ENCODE measurements at regions not wholly inside any gene's neighbourhood (a gene's known extent, or its start where the extent isn't known, plus 50 kb on each side); places are given as distances from the start of the nearest gene placed in this dataset.
A peak's percentile ranks its signal among the peaks of the same experiment; 100 is the strongest.

GRCh38 chr16:86771506-86772460 is 193.4 kb downstream of the FOXL1 start:
- DNase-seq (ENCODE audit: low read depth), result peak; percentile 72

GRCh38 chr16:86772671-86773353 is 194.5 kb downstream of the FOXL1 start:
- DNase-seq (ENCODE audit: low read depth), result peak; percentile 96

- DNase-seq (ENCODE audit: low read depth), result no peak
Measured at GRCh38 chr16:86773354-86773715, 195.0 kb downstream of the FOXL1 start.

GRCh38 chr16:86774931-86775330 is 196.6 kb downstream of the FOXL1 start:
- no peak for DNase-seq (ENCODE audit: low read depth)

GRCh38 chr16:86775511-86775921 is 197.2 kb downstream of the FOXL1 start:
- DNase-seq (ENCODE audit: low read depth), result peak; percentile 20

GRCh38 chr16:86777381-86777946 is 199.1 kb downstream of the FOXL1 start:
- DNase-seq (ENCODE audit: low read depth), result no peak

- no peak for DNase-seq (ENCODE audit: low read depth)
Measured at GRCh38 chr16:86778108-86778745, 199.9 kb downstream of the FOXL1 start.

- no peak for DNase-seq (ENCODE audit: low read depth)
Measured at GRCh38 chr16:86778978-86779377, 200.6 kb downstream of the FOXL1 start.

GRCh38 chr16:86781046-86781445 is 202.7 kb downstream of the FOXL1 start:
- DNase-seq (ENCODE audit: low read depth), result no peak

- DNase-seq (ENCODE audit: low read depth), result peak; percentile 75
Measured at GRCh38 chr16:86783636-86784626, 205.6 kb downstream of the FOXL1 start.

GRCh38 chr16:86786338-86786737 is 208.0 kb downstream of the FOXL1 start:
- no peak for DNase-seq (ENCODE audit: low read depth)

GRCh38 chr16:86786994-86787393 is 208.6 kb downstream of the FOXL1 start:
- DNase-seq (ENCODE audit: low read depth), result no peak

- no peak for DNase-seq (ENCODE audit: low read depth)
Measured at GRCh38 chr16:86787538-86787937, 209.2 kb downstream of the FOXL1 start.

- no peak for DNase-seq (ENCODE audit: low read depth)
Measured at GRCh38 chr16:86789621-86790051, 211.3 kb downstream of the FOXL1 start.

- no peak for DNase-seq (ENCODE audit: low read depth)
Measured at GRCh38 chr16:86791287-86792035, 213.1 kb downstream of the FOXL1 start.

- no peak for DNase-seq (ENCODE audit: low read depth)
Measured at GRCh38 chr16:86794216-86794864, 216.0 kb downstream of the FOXL1 start.

- DNase-seq (ENCODE audit: low read depth), result no peak
Measured at GRCh38 chr16:86797700-86798099, 219.4 kb downstream of the FOXL1 start.

GRCh38 chr16:86798247-86799041 is 220.1 kb downstream of the FOXL1 start:
- DNase-seq (ENCODE audit: low read depth), result peak; percentile 56

- no peak for DNase-seq (ENCODE audit: low read depth)
Measured at GRCh38 chr16:86799367-86799766, 221.0 kb downstream of the FOXL1 start.
